GM23248 (cell line): ENCODE measurements at regions not wholly inside any gene's neighbourhood (a gene's known extent, or its start where the extent isn't known, plus 50 kb on each side); places are given as distances from the start of the nearest gene placed in this dataset.

ENCODE experiments used
- DNase-seq: peaks from one replicate; pipeline ENCODE4 v3.0.0-alpha.2; 2015
- H2AFZ ChIP-seq: fragments of 200-600 bp; sonication (generic); 2 replicates; pipeline ENCODE4 v1.6.1; 2016; ENCODE audit warnings: antibody characterized with exemption
- H3F3A ChIP-seq: fragments of 200-600 bp; sonication (generic); 2 replicates; pipeline ENCODE4 v1.6.1; 2016; ENCODE audit warnings: mild to moderate bottlenecking, antibody characterized with exemption, mixed run types; ENCODE audit not compliant: insufficient read depth
- H3K27ac ChIP-seq: fragments of 200-600 bp; sonication (generic); 2 replicates; pipeline ENCODE4 v1.5.1; 2016; ENCODE audit warnings: mild to moderate bottlenecking
- H3K27me3 ChIP-seq: fragments of 200-600 bp; sonication (generic); replicated peaks from 2 replicates; pipeline ENCODE4 v1.6.1; 2016; ENCODE audit warnings: mild to moderate bottlenecking; ENCODE audit not compliant: insufficient read depth
- H3K36me3 ChIP-seq: fragments of 200-600 bp; sonication (generic); 2 replicates; pipeline ENCODE4 v1.6.1; 2016; ENCODE audit warnings: low read depth, mild to moderate bottlenecking
- H3K4me1 ChIP-seq: fragments of 200-600 bp; sonication (generic); 2 replicates; pipeline ENCODE4 v1.6.1; 2016; ENCODE audit warnings: mild to moderate bottlenecking; ENCODE audit not compliant: insufficient read depth
- H3K4me2 ChIP-seq: fragments of 200-600 bp; sonication (generic); one replicate; pipeline ENCODE4 v1.6.1; 2016; ENCODE audit warnings: mild to moderate bottlenecking; ENCODE audit not compliant: unreplicated experiment
- H3K4me3 ChIP-seq: fragments of 200-600 bp; sonication (generic); 2 replicates; pipeline ENCODE4 v1.5.1; 2016; ENCODE audit warnings: mild to moderate bottlenecking
- H3K79me2 ChIP-seq: fragments of 200-600 bp; sonication (generic); 2 replicates; pipeline ENCODE4 v1.6.1; 2016; ENCODE audit warnings: mild to moderate bottlenecking; ENCODE audit not compliant: insufficient read depth
- H3K9ac ChIP-seq: fragments of 200-600 bp; sonication (generic); 2 replicates; pipeline ENCODE4 v1.6.1; 2016; ENCODE audit warnings: mild to moderate bottlenecking
- H3K9me2 ChIP-seq: fragments of 200-600 bp; sonication (generic); 2 replicates; pipeline ENCODE4 v1.6.1; 2016; ENCODE audit warnings: mixed run types, mild to moderate bottlenecking, moderate library complexity; ENCODE audit not compliant: insufficient read depth
- H3K9me3 ChIP-seq: fragments of 200-600 bp; sonication (generic); one replicate; pipeline ENCODE4 v1.6.1; 2017; ENCODE audit warnings: low read depth
- H4K20me1 ChIP-seq: fragments of 200-600 bp; sonication (generic); 2 replicates; pipeline ENCODE4 v1.6.0; 2016; ENCODE audit not compliant: insufficient read depth
- EZH2 ChIP-seq: fragments of 200-600 bp; sonication (generic); IDR thresholded peaks from 2 replicates; pipeline ENCODE4 v1.6.1; 2018; ENCODE audit warnings: antibody characterized with exemption, mild to moderate bottlenecking; ENCODE audit not compliant: insufficient read depth, poor library complexity, severe bottlenecking
- EZH2phosphoT487 ChIP-seq: fragments of 200-600 bp; sonication (generic); IDR thresholded peaks from 2 replicates; pipeline ENCODE4 v1.6.1; 2018; ENCODE audit warnings: antibody characterized with exemption, moderate library complexity, mild to moderate bottlenecking, low read depth; ENCODE audit not compliant: insufficient read depth
- WGBS, 2 experiments: methylation state at CpG; one replicate each; pipeline ENCODE4 v1.1.6; 2015 to 2017; ENCODE audit warnings: low lambda C conversion rate in 2 of 2, low coverage in 1 of 2; ENCODE audit errors: missing lambda C conversion rate in 2 of 2; 5-methylcytosine and 5-hydroxymethylcytosine counted together
- in situ Hi-C: fragments of 300-500 bp; cut with MboI; formaldehyde crosslinking; loops from 2 replicates; pipeline ENCODE4 v1.15.0; 2020

DNA sequence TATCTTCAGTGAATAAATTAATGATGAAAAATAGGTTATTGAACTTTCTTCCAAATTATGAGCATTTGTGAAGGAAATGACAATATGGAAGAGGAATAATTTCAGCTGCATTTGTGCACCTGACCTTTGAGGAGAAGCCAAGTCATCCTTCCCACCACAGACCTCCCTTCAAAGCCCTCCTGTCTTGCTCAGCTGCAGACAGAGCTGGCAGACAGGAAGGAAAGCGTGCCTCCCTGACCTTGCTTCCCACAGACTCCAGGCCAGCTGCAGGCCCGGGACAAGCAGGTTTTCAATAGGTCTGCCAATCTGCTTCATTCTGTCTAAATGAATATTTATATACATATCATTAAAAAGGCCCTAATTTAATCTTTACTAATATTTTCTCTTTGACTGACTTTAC lies 152.9 kb upstream of the RBMS3 start:
- no peaks in the 10 kb centered on the region for H3K79me2 ChIP-seq
- H3K4me1 ChIP-seq: no peaks in the 10 kb centered on the region
- no peaks in the 10 kb centered on the region for H4K20me1 ChIP-seq
- DNase-seq: no peak
- no peak for TF ChIP-seq EZH2
- no peak for TF ChIP-seq EZH2phosphoT487
- H2AFZ ChIP-seq: no peak overlapping the region
- no peak overlapping the region for H3K27ac ChIP-seq
- no peaks in the 10 kb centered on the region for H3F3A ChIP-seq
- in situ Hi-C loops: no loop called here
- no peaks in the 10 kb centered on the region for H3K27me3 ChIP-seq
- no peak overlapping the region for H3K4me3 ChIP-seq
- no peak overlapping the region for H3K4me2 ChIP-seq
- no peaks in the 10 kb centered on the region for H3K9me3 ChIP-seq
- no peaks in the 10 kb centered on the region for H3K36me3 ChIP-seq
- WGBS, 2 experiments: 89 to 93% methylated on average over 2 of the region's 2 CpGs
- H3K9ac ChIP-seq: no peak overlapping the region
- no peaks in the 10 kb centered on the region for H3K9me2 ChIP-seq

- DNase-seq: no peak
- H3F3A ChIP-seq: peaks cover 11% of the 10 kb centered on the region
- H3K79me2 ChIP-seq: no peaks in the 10 kb centered on the region
- H2AFZ ChIP-seq: no peak overlapping the region
- no peak overlapping the region for H3K9ac ChIP-seq
- no peak overlapping the region for H3K4me3 ChIP-seq
- H3K36me3 ChIP-seq: no peaks in the 10 kb centered on the region
- TF ChIP-seq EZH2: no peak
- TF ChIP-seq EZH2phosphoT487: no peak
- H3K9me3 ChIP-seq: no peaks in the 10 kb centered on the region
- no peak overlapping the region for H3K4me2 ChIP-seq
- H4K20me1 ChIP-seq: no peaks in the 10 kb centered on the region
- H3K4me1 ChIP-seq: peaks cover 23% of the 10 kb centered on the region
- in situ Hi-C loops: no loop called here
- H3K9me2 ChIP-seq: no peaks in the 10 kb centered on the region
- no peaks in the 10 kb centered on the region for H3K27me3 ChIP-seq
- no peak overlapping the region for H3K27ac ChIP-seq
- WGBS, 2 experiments: 90% methylated on average over 1 of the region's 1 CpG
Observed at GRCh38 chr3:29137601-29138000, 143.3 kb upstream of the RBMS3 start.

- no peak overlapping the region for H3K4me3 ChIP-seq
- H3F3A ChIP-seq: peaks cover 11% of the 10 kb centered on the region
- no peak overlapping the region for H3K27ac ChIP-seq
- DNase-seq: peak; percentile 1
- H3K9me2 ChIP-seq: no peaks in the 10 kb centered on the region
- no peaks in the 10 kb centered on the region for H3K36me3 ChIP-seq
- H3K27me3 ChIP-seq: no peaks in the 10 kb centered on the region
- in situ Hi-C loops: no loop called here
- TF ChIP-seq EZH2phosphoT487: no peak
- no peak for TF ChIP-seq EZH2
- no peaks in the 10 kb centered on the region for H3K79me2 ChIP-seq
- H3K4me1 ChIP-seq: peaks cover 23% of the 10 kb centered on the region
- H2AFZ ChIP-seq: no peak overlapping the region
- no peak overlapping the region for H3K9ac ChIP-seq
- 94 to 100% methylated on average over 1 of the region's 1 CpG for WGBS, 2 experiments
- no peak overlapping the region for H3K4me2 ChIP-seq
- no peaks in the 10 kb centered on the region for H3K9me3 ChIP-seq
- H4K20me1 ChIP-seq: no peaks in the 10 kb centered on the region
Observed at GRCh38 chr3:29138171-29138570, 142.7 kb upstream of the RBMS3 start.

DNA sequence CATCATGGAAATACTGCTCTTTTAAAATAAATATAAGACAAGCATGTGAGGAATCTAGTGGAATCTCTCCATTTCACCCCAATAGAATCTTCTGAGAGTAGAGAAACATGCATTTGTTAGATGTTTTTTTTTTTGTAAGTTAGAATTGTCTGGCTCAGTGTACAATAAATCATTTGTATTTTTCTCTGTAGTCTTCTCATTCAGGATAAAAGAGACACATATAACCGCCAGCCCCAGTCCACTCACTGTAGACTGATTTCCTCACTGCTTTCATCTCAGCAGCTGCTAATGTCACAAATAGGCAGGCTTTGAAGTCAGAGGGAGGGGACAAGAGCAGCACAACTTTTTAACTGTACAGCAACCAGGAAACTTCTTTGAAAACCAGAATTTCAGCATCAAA lies 140.2 kb upstream of the RBMS3 start:
- H3K9me2 ChIP-seq: no peaks in the 10 kb centered on the region
- H3K4me3 ChIP-seq: no peak overlapping the region
- H2AFZ ChIP-seq: peak overlapping the region; percentile 93
- DNase-seq: peak; percentile 49
- in situ Hi-C loops: no loop called here
- no peak for TF ChIP-seq EZH2
- 0 out of 2 replicates have a peak overlapping the region, but pooled peaks have one; percentile 44 for H3K27ac ChIP-seq
- H4K20me1 ChIP-seq: no peaks in the 10 kb centered on the region
- H3K79me2 ChIP-seq: no peaks in the 10 kb centered on the region
- peak overlapping the region; percentile 32 for H3K4me2 ChIP-seq
- H3K36me3 ChIP-seq: no peaks in the 10 kb centered on the region
- WGBS, 2 experiments: 19 to 39% methylated on average over 1 of the region's 1 CpG
- H3K9ac ChIP-seq: 0 out of 2 replicates have a peak overlapping the region, but pooled peaks have one; percentile 25
- H3K4me1 ChIP-seq: peaks cover 26% of the 10 kb centered on the region
- H3K27me3 ChIP-seq: no peaks in the 10 kb centered on the region
- H3K9me3 ChIP-seq: no peaks in the 10 kb centered on the region
- H3F3A ChIP-seq: peaks cover 11% of the 10 kb centered on the region
